Pulmonary artery endothelial cell (primary cell): ENCODE measurements at regions not wholly inside any gene's neighbourhood (a gene's known extent, or its start where the extent isn't known, plus 50 kb on each side); places are given as distances from the start of the nearest gene placed in this dataset.
"Not testable (repeated sequence)": the region's sequence is repeated elsewhere in the genome, so short reads cannot be mapped to it uniquely, and the experiment has no call there.

Source experiments
- DNase-seq: peaks from one replicate; pipeline ENCODE4 v3.0.0-alpha.2; 2011; ENCODE audit warnings: low read depth, low spot score

GRCh38 chr10:71020061-71020460, 131.7 kb upstream of the PCBD1 start:
- not testable (repeated sequence) for DNase-seq

- DNase-seq: no peak
Observed at GRCh38 chr10:71021402-71021801, 133.0 kb upstream of the PCBD1 start.

DNA sequence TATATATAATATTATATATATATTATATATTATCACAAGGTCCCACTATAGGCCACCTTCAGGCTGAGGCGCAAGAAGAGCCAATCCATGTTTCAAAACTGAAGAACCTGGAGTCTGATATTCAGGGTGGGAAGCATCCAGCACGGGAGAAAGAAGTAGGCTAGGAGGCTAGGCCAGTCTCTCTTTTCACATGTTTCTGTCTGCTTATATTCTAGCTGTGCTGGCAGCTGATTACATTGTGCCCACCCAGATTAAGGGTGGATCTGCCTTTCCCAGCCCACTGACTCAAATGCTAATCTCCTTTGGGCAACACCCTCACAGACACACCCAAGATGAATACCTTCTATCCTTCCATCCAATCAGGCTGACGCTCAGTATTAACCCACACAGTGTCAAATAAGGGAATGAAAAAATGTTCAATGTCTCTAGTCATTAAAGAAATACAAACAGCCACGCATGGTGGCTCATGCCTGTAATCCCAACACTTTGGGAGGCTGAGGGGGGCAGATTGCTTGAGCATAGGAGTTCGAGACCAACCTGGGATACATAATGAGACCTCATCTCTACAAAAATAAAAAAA, 135.4 kb upstream of the PCBD1 start:
- DNase-seq: no peak

DNA sequence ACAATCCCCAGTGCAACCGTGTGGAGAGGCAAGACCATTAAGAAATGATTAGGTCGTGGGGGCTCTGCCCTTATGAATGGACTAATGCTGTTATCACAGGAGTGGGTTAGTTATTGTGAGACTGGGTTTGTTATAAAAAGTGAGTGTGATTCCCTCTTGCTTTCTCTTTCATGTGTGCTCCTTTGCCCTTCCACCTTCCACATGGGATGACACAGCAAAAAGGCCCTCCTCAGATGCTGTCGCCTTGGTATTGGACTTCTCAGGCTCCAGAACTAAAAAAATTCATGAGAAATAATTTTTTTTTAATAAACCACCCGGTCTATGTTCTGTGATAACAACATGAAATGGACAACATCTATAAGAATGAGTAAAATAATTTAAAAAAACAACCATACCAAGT, 136.1 kb upstream of the PCBD1 start:
- no peak for DNase-seq

GRCh38 chr10:71025535-71025934, 137.2 kb upstream of the PCBD1 start:
- DNase-seq: no peak

- DNase-seq: no peak
Observed at GRCh38 chr10:71028066-71028465, 139.7 kb upstream of the PCBD1 start.

DNA sequence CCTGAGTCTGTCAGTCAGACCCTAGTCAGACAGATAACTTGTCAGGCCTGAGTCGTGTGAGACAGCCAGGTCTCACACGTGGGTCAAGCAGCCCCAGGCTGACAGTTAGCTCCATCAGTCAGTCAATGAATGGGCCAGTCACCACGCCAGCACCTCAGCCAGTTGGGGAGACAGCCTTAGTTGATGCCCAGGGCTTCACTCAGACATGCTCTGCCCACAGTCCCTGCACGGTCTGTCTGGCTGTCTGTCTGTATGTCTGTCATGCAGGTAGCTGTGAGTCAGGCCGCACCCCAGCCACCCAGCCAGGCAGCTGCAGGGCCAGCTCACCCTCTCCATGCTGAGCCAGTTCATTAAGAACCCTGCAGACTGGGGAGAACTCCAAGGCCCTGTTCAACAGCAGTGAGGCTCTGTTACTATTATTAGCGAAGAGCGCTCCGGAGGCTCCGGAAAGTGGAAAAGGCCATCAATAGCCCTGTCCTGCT, 141.1 kb upstream of the PCBD1 start:
- no peak for DNase-seq

DNA sequence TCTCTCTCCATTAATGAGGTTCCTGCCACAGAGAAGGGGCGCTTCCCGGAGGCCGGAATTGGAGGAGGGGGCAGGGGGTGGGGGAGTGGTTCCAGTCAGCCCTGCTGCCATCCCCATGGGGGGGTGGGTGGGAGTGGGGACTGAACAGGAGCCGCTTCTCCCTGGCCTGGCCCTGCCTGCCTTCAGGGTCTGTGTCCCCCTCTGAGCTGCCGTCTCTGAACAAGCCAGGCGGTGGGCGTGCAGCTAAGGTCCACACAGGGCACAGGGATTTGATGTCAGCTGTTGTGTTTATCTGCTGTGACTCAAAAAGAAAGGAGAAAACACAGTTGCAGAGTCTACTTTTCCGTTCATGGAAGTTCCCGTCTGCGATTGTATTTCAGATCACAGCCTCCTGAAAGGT, 141.5 kb upstream of the PCBD1 start:
- no peak for DNase-seq

GRCh38 chr10:71031026-71031425, 142.7 kb upstream of the PCBD1 start:
- no peak for DNase-seq

DNA sequence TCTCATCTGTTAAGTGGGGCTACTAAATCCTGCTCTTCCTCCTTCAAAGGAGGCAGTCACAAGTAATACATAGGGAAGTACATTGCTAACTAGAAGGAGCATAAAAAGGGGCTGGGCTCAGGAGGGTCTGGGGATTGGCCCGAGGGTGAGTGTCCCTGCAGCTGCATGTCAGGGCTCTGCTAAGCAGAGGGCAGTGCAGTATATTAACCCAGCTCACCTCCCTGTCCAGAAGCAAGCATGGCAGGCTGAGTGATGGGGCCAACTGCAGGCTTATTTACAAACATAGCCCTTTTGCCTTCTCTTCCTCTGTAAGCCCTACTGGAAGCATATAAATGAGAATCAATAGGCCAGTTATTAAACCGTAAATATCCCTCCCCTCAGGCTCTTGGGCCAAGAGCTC, 143.2 kb upstream of the PCBD1 start:
- no peak for DNase-seq

DNA sequence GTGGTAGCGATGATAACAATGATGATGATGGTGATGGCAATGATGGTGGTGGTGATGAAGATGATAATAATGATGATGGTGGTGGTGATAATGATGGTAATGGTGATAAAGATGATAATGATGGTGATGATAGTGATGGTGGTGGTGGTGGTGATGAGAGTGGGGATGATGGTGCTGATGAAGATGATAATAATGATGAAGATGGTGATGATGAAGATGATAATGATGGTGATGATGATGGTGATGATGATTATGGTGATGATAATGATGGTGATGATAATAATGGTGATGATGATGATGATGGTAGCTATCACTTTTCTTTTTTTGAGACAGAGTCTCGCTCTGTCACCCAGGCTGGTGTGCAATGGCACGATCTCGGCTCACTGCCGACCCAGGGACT, 144.5 kb upstream of the PCBD1 start:
- DNase-seq: no peak

DNA sequence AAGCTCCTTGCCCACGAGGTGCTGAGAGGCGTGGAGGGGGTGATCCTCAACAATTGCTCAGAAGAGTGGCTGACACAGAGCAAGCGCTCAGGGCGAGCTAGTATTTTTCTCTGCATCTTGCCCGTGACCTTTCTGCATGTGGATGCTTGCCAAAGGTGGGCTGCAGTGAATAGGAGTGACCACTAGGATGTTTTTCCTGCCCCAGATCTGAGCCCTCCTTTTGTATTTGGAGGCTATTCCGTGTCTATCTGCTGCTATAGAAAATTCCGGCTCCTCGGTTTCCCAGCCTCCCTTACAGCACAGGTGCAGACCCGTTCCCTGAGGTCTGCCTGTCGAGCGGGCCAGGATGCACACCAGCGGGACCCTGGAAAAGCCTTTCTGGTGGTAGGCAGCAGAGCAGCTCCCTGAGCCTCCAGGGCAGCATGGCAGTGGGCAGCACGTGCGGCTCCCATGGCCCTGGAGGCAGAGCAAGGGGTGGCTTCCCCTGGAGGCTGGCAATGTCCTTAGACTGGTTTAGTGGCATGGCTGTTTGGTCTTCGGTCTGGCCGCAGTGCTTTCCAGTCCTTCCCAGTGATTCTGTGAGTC, 145.1 kb upstream of the PCBD1 start:
- DNase-seq: no peak

- DNase-seq: no peak
Observed at GRCh38 chr10:71035511-71036296, 147.3 kb upstream of the PCBD1 start.

DNA sequence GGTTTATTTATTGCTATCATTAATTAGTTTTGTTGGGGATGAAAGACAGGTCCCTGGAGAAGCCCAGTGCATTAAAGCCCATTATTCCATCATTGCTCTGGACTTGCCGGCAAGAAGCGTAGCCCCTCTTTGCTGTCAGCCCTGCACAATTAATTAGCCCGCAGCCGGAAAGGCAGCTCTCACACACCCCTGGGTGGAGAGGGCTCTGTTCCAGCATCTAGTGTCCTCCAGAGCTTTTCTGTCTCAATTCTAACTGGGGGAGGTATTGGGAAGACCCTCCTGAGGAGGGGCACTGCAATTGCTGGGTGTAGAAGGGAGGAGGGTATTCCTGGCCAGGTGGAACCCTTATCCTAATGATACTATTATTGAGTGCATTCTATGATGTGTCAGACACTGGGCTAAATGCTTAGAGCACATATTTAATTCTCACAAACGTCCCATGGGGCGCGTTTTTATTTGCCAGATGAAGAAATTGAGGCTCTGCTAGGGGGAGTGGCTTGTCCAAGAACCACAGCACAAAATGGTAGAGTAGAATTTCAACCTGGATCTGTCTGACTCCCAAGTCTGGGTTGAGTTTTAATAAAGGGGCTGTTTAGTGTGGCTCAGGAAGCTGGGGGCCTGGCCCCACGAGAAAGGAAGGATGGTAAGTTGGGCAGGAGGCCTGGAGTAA, 148.1 kb upstream of the PCBD1 start:
- DNase-seq: no peak

DNA sequence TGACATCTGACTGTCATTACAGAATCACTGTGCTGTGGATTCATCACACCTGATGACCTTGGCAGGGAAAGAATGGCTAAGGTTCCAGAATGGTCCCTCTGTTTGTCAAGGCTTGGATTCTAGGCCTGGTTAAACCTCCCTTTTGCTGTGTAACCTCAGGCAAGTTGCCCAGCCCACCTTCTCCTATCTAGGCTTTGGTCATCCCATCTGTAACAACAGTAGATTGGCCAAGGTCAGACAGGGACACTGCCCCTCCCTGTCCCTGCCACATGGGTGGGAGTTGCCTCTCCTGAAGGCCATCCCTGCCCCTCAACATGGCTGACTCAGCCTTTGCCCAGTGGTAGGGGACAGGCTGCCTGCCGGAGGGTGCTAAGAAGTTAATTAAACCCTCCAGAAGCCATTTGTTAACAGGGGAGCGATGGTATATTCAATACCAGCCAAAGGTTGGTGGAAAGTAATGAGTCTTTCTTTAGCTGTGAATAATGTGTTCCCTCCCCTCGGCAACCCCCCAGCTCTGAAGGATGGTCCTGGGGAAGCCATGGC, 149.8 kb upstream of the PCBD1 start:
- no peak for DNase-seq

DNA sequence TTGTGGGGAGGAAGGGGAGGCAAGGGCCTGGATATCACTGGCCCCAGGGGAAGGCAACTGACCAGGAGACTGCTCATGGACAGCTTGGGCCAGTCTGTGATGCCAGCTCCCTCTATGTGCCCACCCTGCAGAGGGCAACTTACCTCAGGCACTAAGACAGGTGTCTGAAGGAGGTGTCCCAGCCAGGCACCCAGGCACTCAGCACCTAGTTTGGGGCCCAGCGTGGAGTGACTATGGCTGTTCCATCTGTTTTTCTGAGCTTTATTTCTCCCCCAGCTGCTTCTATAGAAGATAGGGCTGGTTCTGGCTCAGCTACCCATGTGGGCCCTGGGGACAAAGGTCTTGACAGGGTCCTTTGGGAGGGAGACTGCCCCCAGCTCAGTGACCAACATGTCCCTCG, 150.6 kb upstream of the PCBD1 start:
- no peak for DNase-seq

DNA sequence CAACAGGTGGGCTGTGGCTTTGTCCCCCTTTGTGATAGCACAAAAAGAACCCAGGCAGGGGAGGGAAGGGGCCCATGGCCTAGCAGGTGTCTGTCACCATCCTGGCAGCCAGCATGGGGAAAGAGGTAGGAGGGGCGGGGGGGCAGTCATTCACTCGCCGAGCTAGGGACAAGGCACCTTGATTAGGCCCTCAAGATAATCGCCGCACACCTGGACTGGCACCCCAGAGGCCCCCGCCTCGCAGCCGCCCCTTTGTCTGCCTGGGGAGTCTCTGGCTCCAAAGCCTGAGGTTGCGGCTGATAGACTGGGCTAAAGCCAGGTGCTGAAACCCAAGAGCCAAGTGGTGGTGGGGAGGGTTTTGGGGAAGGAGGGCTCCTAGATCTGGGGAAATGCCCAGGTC, 151.2 kb upstream of the PCBD1 start:
- DNase-seq: no peak

GRCh38 chr10:71040343-71040742, 152.0 kb upstream of the PCBD1 start:
- no peak for DNase-seq

DNA sequence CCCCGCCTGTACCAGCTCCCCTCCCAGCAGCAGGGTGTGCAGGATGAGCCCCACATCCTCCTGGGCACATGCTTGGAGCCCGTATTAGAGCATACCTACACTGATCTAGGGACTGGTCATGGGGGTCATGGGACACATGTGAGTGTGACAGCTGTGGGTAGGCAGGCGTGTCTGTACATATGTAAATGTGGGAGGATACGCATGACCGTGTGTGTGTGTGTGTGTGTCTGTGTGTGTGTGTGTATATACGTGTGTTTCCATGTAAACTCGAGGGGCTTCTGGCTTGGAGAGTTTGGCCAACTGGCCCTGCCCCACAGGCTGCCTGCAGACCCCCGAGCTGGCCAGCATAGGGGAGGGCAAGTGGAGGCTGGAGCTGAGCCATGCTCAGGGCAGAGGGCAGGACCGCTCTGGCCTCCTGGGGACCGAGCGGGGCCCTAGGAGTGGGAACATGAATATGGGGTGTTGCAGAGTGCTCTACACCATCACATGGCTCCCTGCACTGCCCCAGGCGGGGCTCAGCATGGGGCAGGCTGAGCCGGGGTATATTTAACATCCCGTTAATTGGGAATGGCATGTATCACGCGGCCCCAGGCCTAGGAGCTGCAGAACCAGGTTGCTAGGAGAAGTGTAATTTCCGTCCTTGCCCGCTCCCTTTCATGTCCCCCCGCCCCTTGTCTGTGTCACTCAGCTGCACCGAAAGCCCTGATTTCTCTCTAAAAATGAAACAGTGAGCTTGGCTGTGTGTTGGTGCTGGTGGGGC, 152.7 kb upstream of the PCBD1 start:
- DNase-seq: no peak

DNA sequence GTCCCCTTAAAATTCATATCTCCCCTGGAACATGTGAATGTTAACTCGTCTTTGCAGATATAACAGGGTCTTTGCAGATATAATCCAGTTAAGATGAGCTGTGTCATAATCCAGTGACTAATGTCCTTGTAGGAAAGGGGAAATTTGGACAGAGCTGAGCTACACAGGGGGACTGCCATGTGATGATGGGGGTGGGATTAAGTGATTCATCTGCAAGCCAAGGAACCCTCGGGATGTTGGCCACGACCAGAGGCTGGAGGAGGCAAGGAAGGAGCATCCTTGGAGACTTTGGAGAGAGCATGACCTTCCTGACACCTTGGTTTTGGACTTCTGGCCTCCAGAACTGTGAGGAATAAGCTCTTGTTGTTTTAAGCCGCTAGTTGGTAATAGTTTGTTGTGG, 153.9 kb upstream of the PCBD1 start:
- DNase-seq: no peak

- no peak for DNase-seq
Observed at GRCh38 chr10:71042699-71043098, 154.3 kb upstream of the PCBD1 start.
